ENCODE measurements at regions not wholly inside any gene's neighbourhood (a gene's known extent, or its start where the extent isn't known, plus 50 kb on each side); places are given as distances from the start of the nearest gene placed in this dataset.
"Not testable (repeated sequence)": the region's sequence is repeated elsewhere in the genome, so short reads cannot be mapped to it uniquely, and the experiment has no call there.

DNA sequence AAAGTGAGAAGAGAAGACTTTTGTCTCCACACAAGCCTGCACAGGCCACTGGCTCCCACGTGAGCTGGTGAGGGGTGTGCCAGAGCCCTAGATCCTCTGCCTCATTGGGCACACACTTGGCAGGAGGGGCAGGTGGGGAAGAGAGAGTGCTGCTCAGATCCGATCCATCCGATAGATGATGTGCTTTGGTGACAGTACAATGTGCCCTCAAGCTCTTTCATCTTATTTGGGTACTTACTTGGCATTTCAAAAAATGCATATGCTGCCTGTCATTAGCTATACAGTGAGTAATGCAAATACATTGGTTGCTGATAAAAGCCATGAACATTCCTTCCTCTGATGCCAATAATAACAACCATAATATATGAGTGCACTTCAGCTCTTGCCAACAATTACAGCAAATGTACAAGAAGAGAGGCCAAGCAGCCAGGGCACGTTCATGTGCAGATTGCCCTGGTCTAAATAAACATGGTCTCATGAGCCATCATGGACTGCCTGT, 255.3 kb downstream of the VAPA start:
- TF ChIP-seq EZH2 (optimal IDR thresholded peaks at IDR 0.05; ENCODE audit: low read depth, low read length) (no peak), CTCF (IDR thresholded peaks at IDR 0.05; ENCODE audit: low read length) (no peak), EZH2phosphoT487 (IDR thresholded peaks at IDR 0.05; ENCODE audit: low read length) (no peak)
- H3K4me1 ChIP-seq (ENCODE audit: low read length) = no peaks in the 10 kb centered on the region
- no peaks in the 10 kb centered on the region for H3K9me2 ChIP-seq (replicated peaks; ENCODE audit: insufficient read depth, low read length)
- no peaks in the 10 kb centered on the region for H4K20me1 ChIP-seq (ENCODE audit: insufficient read depth, low read length)
- no peak overlapping the region for H3K4me2 ChIP-seq (ENCODE audit: low read depth, low read length)
- no peak overlapping the region for H2AFZ ChIP-seq (ENCODE audit: low read length)
- H3K36me3 ChIP-seq (replicated peaks; ENCODE audit: insufficient read depth, low read length) = no peaks in the 10 kb centered on the region
- no peaks in the 10 kb centered on the region for H3K79me2 ChIP-seq (ENCODE audit: low read length)
- no peaks in the 10 kb centered on the region for H3K9me3 ChIP-seq (replicated peaks; ENCODE audit: insufficient read depth, low read length)
- no peak for DNase-seq
- no peak overlapping the region for H3K4me3 ChIP-seq (ENCODE audit: low read length)
- H3F3A ChIP-seq (ENCODE audit: insufficient read depth, low read length) = no peaks in the 10 kb centered on the region
- no peak overlapping the region for H3K9ac ChIP-seq (ENCODE audit: low read length)
- H3K27me3 ChIP-seq (replicated peaks; ENCODE audit: insufficient read depth, low read length) = no peaks in the 10 kb centered on the region
- no peak overlapping the region for H3K27ac ChIP-seq (ENCODE audit: low read length)

GRCh38 chr18:10169814-10170213, 256.0 kb downstream of the VAPA start:
- Histone ChIP-seq H3K27ac (ENCODE audit: low read length) (no peak overlapping the region), H3F3A (ENCODE audit: insufficient read depth, low read length) (no peaks in the 10 kb centered on the region), H3K4me1 (ENCODE audit: low read length) (no peaks in the 10 kb centered on the region), H3K9me3 (replicated peaks; ENCODE audit: insufficient read depth, low read length) (no peaks in the 10 kb centered on the region), H3K36me3 (replicated peaks; ENCODE audit: insufficient read depth, low read length) (no peaks in the 10 kb centered on the region), H3K9me2 (replicated peaks; ENCODE audit: insufficient read depth, low read length) (no peaks in the 10 kb centered on the region), H3K4me2 (ENCODE audit: low read depth, low read length) (no peak overlapping the region), H3K79me2 (ENCODE audit: low read length) (no peaks in the 10 kb centered on the region), H3K27me3 (replicated peaks; ENCODE audit: insufficient read depth, low read length) (no peaks in the 10 kb centered on the region), H3K4me3 (ENCODE audit: low read length) (no peak overlapping the region), H2AFZ (ENCODE audit: low read length) (no peak overlapping the region), H3K9ac (ENCODE audit: low read length) (no peak overlapping the region), H4K20me1 (ENCODE audit: insufficient read depth, low read length) (no peaks in the 10 kb centered on the region)
- TF ChIP-seq CTCF (IDR thresholded peaks at IDR 0.05; ENCODE audit: low read length) (no peak), EZH2phosphoT487 (IDR thresholded peaks at IDR 0.05; ENCODE audit: low read length) (no peak), EZH2 (optimal IDR thresholded peaks at IDR 0.05; ENCODE audit: low read depth, low read length) (no peak)
- DNase-seq = no peak

GRCh38 chr18:10170375-10170774, 256.6 kb downstream of the VAPA start:
- Histone ChIP-seq H3K27ac (ENCODE audit: low read length) (no peak overlapping the region), H3K9me3 (replicated peaks; ENCODE audit: insufficient read depth, low read length) (no peaks in the 10 kb centered on the region), H2AFZ (ENCODE audit: low read length) (no peak overlapping the region), H3F3A (ENCODE audit: insufficient read depth, low read length) (no peaks in the 10 kb centered on the region), H3K4me3 (ENCODE audit: low read length) (no peak overlapping the region), H3K9me2 (replicated peaks; ENCODE audit: insufficient read depth, low read length) (no peaks in the 10 kb centered on the region), H3K4me1 (ENCODE audit: low read length) (no peaks in the 10 kb centered on the region), H3K79me2 (ENCODE audit: low read length) (no peaks in the 10 kb centered on the region), H3K4me2 (ENCODE audit: low read depth, low read length) (no peak overlapping the region), H3K27me3 (replicated peaks; ENCODE audit: insufficient read depth, low read length) (no peaks in the 10 kb centered on the region), H3K36me3 (replicated peaks; ENCODE audit: insufficient read depth, low read length) (no peaks in the 10 kb centered on the region), H4K20me1 (ENCODE audit: insufficient read depth, low read length) (no peaks in the 10 kb centered on the region), H3K9ac (ENCODE audit: low read length) (no peak overlapping the region)
- TF ChIP-seq EZH2phosphoT487 (IDR thresholded peaks at IDR 0.05; ENCODE audit: low read length) (no peak), CTCF (IDR thresholded peaks at IDR 0.05; ENCODE audit: low read length) (no peak), EZH2 (optimal IDR thresholded peaks at IDR 0.05; ENCODE audit: low read depth, low read length) (no peak)
- DNase-seq = no peak

- not testable (repeated sequence) for H2AFZ ChIP-seq (ENCODE audit: low read length); H3K4me3 ChIP-seq (ENCODE audit: low read length); H4K20me1 ChIP-seq (ENCODE audit: insufficient read depth, low read length); H3K36me3 ChIP-seq (replicated peaks; ENCODE audit: insufficient read depth, low read length); H3K4me1 ChIP-seq (ENCODE audit: low read length); H3K27ac ChIP-seq (ENCODE audit: low read length); H3K27me3 ChIP-seq (replicated peaks; ENCODE audit: insufficient read depth, low read length); H3K9me2 ChIP-seq (replicated peaks; ENCODE audit: insufficient read depth, low read length); H3F3A ChIP-seq (ENCODE audit: insufficient read depth, low read length); H3K4me2 ChIP-seq (ENCODE audit: low read depth, low read length); H3K79me2 ChIP-seq (ENCODE audit: low read length); H3K9ac ChIP-seq (ENCODE audit: low read length); DNase-seq; H3K9me3 ChIP-seq (replicated peaks; ENCODE audit: insufficient read depth, low read length)
Measured at GRCh38 chr18:10175333-10175732, 261.5 kb downstream of the VAPA start.

GRCh38 chr18:10179326-10179725, 265.5 kb downstream of the VAPA start:
- not testable (repeated sequence) for H3K4me3 ChIP-seq (ENCODE audit: low read length); H3K4me1 ChIP-seq (ENCODE audit: low read length); H3K4me2 ChIP-seq (ENCODE audit: low read depth, low read length); H3K27me3 ChIP-seq (replicated peaks; ENCODE audit: insufficient read depth, low read length); H3F3A ChIP-seq (ENCODE audit: insufficient read depth, low read length); H3K79me2 ChIP-seq (ENCODE audit: low read length); H3K9ac ChIP-seq (ENCODE audit: low read length); DNase-seq; H4K20me1 ChIP-seq (ENCODE audit: insufficient read depth, low read length); H2AFZ ChIP-seq (ENCODE audit: low read length); H3K36me3 ChIP-seq (replicated peaks; ENCODE audit: insufficient read depth, low read length); H3K9me2 ChIP-seq (replicated peaks; ENCODE audit: insufficient read depth, low read length); H3K9me3 ChIP-seq (replicated peaks; ENCODE audit: insufficient read depth, low read length); H3K27ac ChIP-seq (ENCODE audit: low read length)

All from MM.1S (cell line).